Body of pancreas (tissue), 4 donors: ENCODE measurements at regions not wholly inside any gene's neighbourhood (a gene's known extent, or its start where the extent isn't known, plus 50 kb on each side); places are given as distances from the start of the nearest gene placed in this dataset.

Experiments
- CTCF ChIP-seq, 7 experiments: fragments of 450-650 bp in 4 of 7; fragments of 200-600 bp in 3 of 7; sonication (generic) in 3 of 7; IDR thresholded peaks; one replicate each; pipeline ENCODE4 v1.5.1; 2016 to 2019; ENCODE audit warnings: antibody characterized with exemption in 7 of 7
- POLR2A ChIP-seq, 3 donors: fragments of 450-650 bp; IDR thresholded peaks; one replicate each; pipeline ENCODE4 v1.6.1; 2016; ENCODE audit warnings: antibody characterized with exemption in 3 of 3, mild to moderate bottlenecking in 2 of 3

- no peak for TF ChIP-seq POLR2A (IDR thresholded peaks at IDR 0.05)
- TF ChIP-seq CTCF (IDR thresholded peaks at IDR 0.05): no peak
Observed at GRCh38 chr2:137846993-137847392, 117.3 kb upstream of the HNMT start.
